ENCODE measurements at regions not wholly inside any gene's neighbourhood (a gene's known extent, or its start where the extent isn't known, plus 50 kb on each side); places are given as distances from the start of the nearest gene placed in this dataset.

- no peak overlapping the region for H2BK120ac ChIP-seq (ENCODE audit: low read depth, low read length, poor library complexity, severe bottlenecking)
- peaks cover 6% of the 10 kb centered on the region; the same call in 1 of the 2 replicates for H3K4me1 ChIP-seq (ENCODE audit: insufficient read depth, low read length)
- H3K27ac ChIP-seq (ENCODE audit: insufficient read length, low read depth, low read length) = no peak overlapping the region
- H3K14ac ChIP-seq (ENCODE audit: insufficient read depth, low read length) = no peak overlapping the region
- H3K9ac ChIP-seq (ENCODE audit: extremely low read depth, insufficient read length, low read length) = no peak overlapping the region
- DNase-seq = peak; percentile 59
- no peaks in the 10 kb centered on the region for H4K20me1 ChIP-seq (ENCODE audit: control insufficient read depth, insufficient read depth, insufficient read length)
- Mint-ChIP-seq H3K27ac (no peak overlapping the region), H3K9me3 (no peaks in the 10 kb centered on the region), H3K27me3 (ENCODE audit: low read depth) (no peaks in the 10 kb centered on the region; the same call in 1 of the 2 replicates), H3K4me1 (peaks cover 8 to 20% of the 10 kb centered on the region in 2 experiments), H3K36me3 (ENCODE audit: insufficient read depth in 1 of 3, low read depth in 3 of 3) (no peaks in the 10 kb centered on the region), H3K4me3 (no peak overlapping the region)
- H3K79me1 ChIP-seq (ENCODE audit: insufficient read depth, low read depth, low read length, poor library complexity, severe bottlenecking) = no peaks in the 10 kb centered on the region
- H3K4ac ChIP-seq (ENCODE audit: low read depth, low read length) = no peak overlapping the region
- no peak overlapping the region for H2BK5ac ChIP-seq (ENCODE audit: insufficient read length, low read length)
- no peak overlapping the region for H2AFZ ChIP-seq (ENCODE audit: low read length)
- no peak overlapping the region for H4K91ac ChIP-seq (ENCODE audit: insufficient read length, low read depth, low read length)
- no peak overlapping the region for H3K56ac ChIP-seq (ENCODE audit: insufficient read length, low read depth, low read length)
- no peak overlapping the region for H4K5ac ChIP-seq (ENCODE audit: insufficient read length, low read depth, low read length)
- H4K8ac ChIP-seq (replicated peaks; ENCODE audit: insufficient read length, low read depth, low read length) = no peak overlapping the region
- no peaks in the 10 kb centered on the region for H3K23me2 ChIP-seq (ENCODE audit: insufficient read length, low read depth, low read length, poor library complexity, severe bottlenecking)
- no peak overlapping the region for H2BK15ac ChIP-seq (ENCODE audit: low read depth, low read length)
- H3K27me3 ChIP-seq (ENCODE audit: insufficient read depth, low read length) = no peaks in the 10 kb centered on the region
- H2BK20ac ChIP-seq (ENCODE audit: low read depth, low read length, poor library complexity, severe bottlenecking) = no peak overlapping the region
- no peak overlapping the region for H3K23ac ChIP-seq (ENCODE audit: insufficient read length, low read depth, low read length)
- no peak overlapping the region for H3K18ac ChIP-seq (ENCODE audit: insufficient read length, low read depth, low read length)
- no peak overlapping the region for H3K4me2 ChIP-seq (ENCODE audit: insufficient read depth, insufficient read length, low read length)
- no peaks in the 10 kb centered on the region for H3K79me2 ChIP-seq (ENCODE audit: insufficient read depth, low read length)
- H2AK5ac ChIP-seq (ENCODE audit: insufficient read length, low read length) = no peak overlapping the region
- WGBS (ENCODE audit: extremely low coverage, insufficient read length, low lambda C conversion rate) = no CpG with 5 or more reads among the region's 5 CpGs
- H3T11ph ChIP-seq (ENCODE audit: low read length) = no peak overlapping the region
- no peaks in the 10 kb centered on the region for H3K9me3 ChIP-seq (ENCODE audit: control insufficient read depth, low read depth, low read length)
- TF ChIP-seq, protein P1, sequence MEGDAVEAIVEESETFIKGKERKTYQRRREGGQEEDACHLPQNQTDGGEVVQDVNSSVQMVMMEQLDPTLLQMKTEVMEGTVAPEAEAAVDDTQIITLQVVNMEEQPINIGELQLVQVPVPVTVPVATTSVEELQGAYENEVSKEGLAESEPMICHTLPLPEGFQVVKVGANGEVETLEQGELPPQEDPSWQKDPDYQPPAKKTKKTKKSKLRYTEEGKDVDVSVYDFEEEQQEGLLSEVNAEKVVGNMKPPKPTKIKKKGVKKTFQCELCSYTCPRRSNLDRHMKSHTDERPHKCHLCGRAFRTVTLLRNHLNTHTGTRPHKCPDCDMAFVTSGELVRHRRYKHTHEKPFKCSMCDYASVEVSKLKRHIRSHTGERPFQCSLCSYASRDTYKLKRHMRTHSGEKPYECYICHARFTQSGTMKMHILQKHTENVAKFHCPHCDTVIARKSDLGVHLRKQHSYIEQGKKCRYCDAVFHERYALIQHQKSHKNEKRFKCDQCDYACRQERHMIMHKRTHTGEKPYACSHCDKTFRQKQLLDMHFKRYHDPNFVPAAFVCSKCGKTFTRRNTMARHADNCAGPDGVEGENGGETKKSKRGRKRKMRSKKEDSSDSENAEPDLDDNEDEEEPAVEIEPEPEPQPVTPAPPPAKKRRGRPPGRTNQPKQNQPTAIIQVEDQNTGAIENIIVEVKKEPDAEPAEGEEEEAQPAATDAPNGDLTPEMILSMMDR (conservative IDR thresholded peaks at IDR 0.05) = no peak
- no peak overlapping the region for H2BK12ac ChIP-seq (ENCODE audit: insufficient read length, low read depth, low read length)
These were observed 509.4 kb upstream of the KLF4 start for GRCh38 chr9:107999011-107999410.
